Mesenchymal stem cell (in vitro differentiated cells and primary cell): ENCODE measurements at regions not wholly inside any gene's neighbourhood (a gene's known extent, or its start where the extent isn't known, plus 50 kb on each side); places are given as distances from the start of the nearest gene placed in this dataset.

ENCODE experiments used
- DNase-seq: peaks from one replicate; pipeline ENCODE4 v3.0.0-alpha.2; 2013
- H2AFZ ChIP-seq: one replicate; pipeline ENCODE4 v1.6.1; 2013; ENCODE audit warnings: low read depth, mild to moderate bottlenecking, control low read depth, inconsistent platforms, low read length, moderate library complexity
- H2AK5ac ChIP-seq: 2 replicates; pipeline ENCODE4 v1.6.1; 2013; ENCODE audit warnings: low read length, moderate library complexity, mild to moderate bottlenecking, inconsistent platforms; ENCODE audit not compliant: severe bottlenecking
- H2BK120ac ChIP-seq: one replicate; pipeline ENCODE4 v1.6.1; 2013; ENCODE audit warnings: low read depth, mild to moderate bottlenecking, inconsistent platforms, low read length, moderate library complexity
- H2BK12ac ChIP-seq, 2 experiments: one replicate each; pipeline ENCODE4 v1.6.1; 2013; ENCODE audit warnings: inconsistent platforms in 2 of 2, low read length in 2 of 2, mild to moderate bottlenecking in 2 of 2, moderate library complexity in 2 of 2, control low read depth in 1 of 2
- H2BK15ac ChIP-seq: one replicate; pipeline ENCODE4 v1.6.1; 2013; ENCODE audit warnings: mild to moderate bottlenecking, low read depth, inconsistent platforms; ENCODE audit not compliant: poor library complexity, severe bottlenecking
- H2BK5ac ChIP-seq: 2 replicates; pipeline ENCODE4 v1.6.1; 2013; ENCODE audit warnings: low read depth, mild to moderate bottlenecking, low read length, control low read depth, inconsistent platforms; ENCODE audit not compliant: poor library complexity, severe bottlenecking
- H3K14ac ChIP-seq, 2 experiments: one replicate each; pipeline ENCODE4 v1.6.1; 2013; ENCODE audit warnings: inconsistent platforms in 2 of 2, low read length in 2 of 2, control low read depth in 1 of 2, mild to moderate bottlenecking in 1 of 2, moderate library complexity in 1 of 2
- H3K18ac ChIP-seq, 2 experiments: one replicate each; pipeline ENCODE4 v1.6.1; 2013; ENCODE audit warnings: inconsistent platforms in 2 of 2, low read length in 2 of 2, control low read depth in 1 of 2, low read depth in 1 of 2, mild to moderate bottlenecking in 1 of 2
- H3K23ac ChIP-seq, 2 experiments: one replicate each; pipeline ENCODE4 v1.6.1; 2013; ENCODE audit warnings: inconsistent platforms in 2 of 2, low read length in 2 of 2, mild to moderate bottlenecking in 2 of 2, moderate library complexity in 2 of 2, control low read depth in 1 of 2
- H3K27ac ChIP-seq: 2 replicates; pipeline ENCODE4 v1.5.1; 2013; ENCODE audit warnings: mild to moderate bottlenecking, moderate library complexity, low read length, control low read depth, inconsistent platforms; ENCODE audit not compliant: poor library complexity, severe bottlenecking
- H3K27me3 ChIP-seq, 2 experiments: 2 replicates each; pipeline versions ENCODE4 v1.6.1 to v1.7.0; 2013; ENCODE audit warnings: low read length in 2 of 2, mild to moderate bottlenecking in 2 of 2, moderate library complexity in 2 of 2, control low read depth in 1 of 2, inconsistent platforms in 1 of 2; ENCODE audit not compliant: control insufficient read depth in 1 of 2, insufficient read depth in 1 of 2
- H3K36me3 ChIP-seq, 2 experiments: 2 replicates each; pipeline versions ENCODE4 v1.6.1 to v1.7.0; 2013; ENCODE audit warnings: low read length in 2 of 2, control low read depth in 1 of 2, inconsistent platforms in 1 of 2, low read depth in 1 of 2, mild to moderate bottlenecking in 1 of 2; ENCODE audit not compliant: insufficient read depth in 2 of 2, control insufficient read depth in 1 of 2
- H3K4ac ChIP-seq, 2 experiments: one replicate each; pipeline ENCODE4 v1.6.1; 2013; ENCODE audit warnings: inconsistent platforms in 2 of 2, low read length in 2 of 2, mild to moderate bottlenecking in 2 of 2, moderate library complexity in 2 of 2, control low read depth in 1 of 2, low read depth in 1 of 2
- H3K4me1 ChIP-seq: 2 replicates; pipeline ENCODE4 v1.6.1; 2013; ENCODE audit warnings: low read depth, low read length, control low read depth; ENCODE audit not compliant: control insufficient read depth, insufficient read depth
- H3K4me2 ChIP-seq: 2 replicates; pipeline ENCODE4 v1.6.1; 2013; ENCODE audit warnings: low read length, mild to moderate bottlenecking, inconsistent platforms; ENCODE audit not compliant: poor library complexity, severe bottlenecking
- H3K4me3 ChIP-seq, 2 experiments: 2 replicates each; pipeline versions ENCODE4 v1.5.1 to v1.7.0; 2013; ENCODE audit warnings: low read length in 2 of 2, mild to moderate bottlenecking in 2 of 2, control low read depth in 1 of 2, low read depth in 1 of 2; ENCODE audit not compliant: insufficient read depth in 1 of 2
- H3K79me1 ChIP-seq: replicated peaks from 2 replicates; pipeline ENCODE4 v1.6.1; 2013; ENCODE audit warnings: mild to moderate bottlenecking, control low read depth, low read length, inconsistent platforms; ENCODE audit not compliant: poor library complexity, severe bottlenecking
- H3K9ac ChIP-seq: 2 replicates; pipeline ENCODE4 v1.7.0; 2013; ENCODE audit warnings: mild to moderate bottlenecking, low read length, moderate library complexity
- H3K9me3 ChIP-seq: 2 replicates; pipeline ENCODE4 v1.7.0; 2013; ENCODE audit warnings: mild to moderate bottlenecking, low read length; ENCODE audit not compliant: control insufficient read depth
- H4K8ac ChIP-seq: one replicate; pipeline ENCODE4 v1.6.1; 2013; ENCODE audit warnings: inconsistent platforms, mild to moderate bottlenecking, low read length, moderate library complexity
- H4K91ac ChIP-seq: one replicate; pipeline ENCODE4 v1.6.1; 2013; ENCODE audit warnings: mild to moderate bottlenecking, low read length, inconsistent platforms
- WGBS: methylation state at CpG from one replicate; pipeline ENCODE4 v1.1.7; 2013; ENCODE audit warnings: mixed read lengths; 5-methylcytosine and 5-hydroxymethylcytosine counted together

- 45% methylated on average over 4 of the region's 5 CpGs for WGBS
- H2BK15ac ChIP-seq: no peak overlapping the region
- peaks cover 0 to 4% of the 10 kb centered on the region in 2 experiments for H3K27me3 ChIP-seq
- no peak overlapping the region for H3K4me2 ChIP-seq
- H2AK5ac ChIP-seq: no peak overlapping the region
- H2BK120ac ChIP-seq: no peak overlapping the region
- no peak overlapping the region for H2AFZ ChIP-seq
- DNase-seq: no peak
- no peaks in the 10 kb centered on the region for H3K9me3 ChIP-seq
- no peak overlapping the region for H2BK5ac ChIP-seq
- no peak overlapping the region for H3K18ac ChIP-seq
- H3K4me3 ChIP-seq: no peak overlapping the region
- no peaks in the 10 kb centered on the region for H3K36me3 ChIP-seq
- H3K4ac ChIP-seq: no peak overlapping the region
- H3K9ac ChIP-seq: no peak overlapping the region
- H2BK12ac ChIP-seq: no peak overlapping the region
- H4K91ac ChIP-seq: no peak overlapping the region
- H3K27ac ChIP-seq: no peak overlapping the region
- H4K8ac ChIP-seq: no peak overlapping the region
- no peaks in the 10 kb centered on the region for H3K4me1 ChIP-seq
- no peaks in the 10 kb centered on the region for H3K79me1 ChIP-seq
- no peak overlapping the region for H3K23ac ChIP-seq
- H3K14ac ChIP-seq: no peak overlapping the region
These were observed 333.1 kb upstream of the XYLT1 start for GRCh38 chr16:17803625-17804410.

DNA sequence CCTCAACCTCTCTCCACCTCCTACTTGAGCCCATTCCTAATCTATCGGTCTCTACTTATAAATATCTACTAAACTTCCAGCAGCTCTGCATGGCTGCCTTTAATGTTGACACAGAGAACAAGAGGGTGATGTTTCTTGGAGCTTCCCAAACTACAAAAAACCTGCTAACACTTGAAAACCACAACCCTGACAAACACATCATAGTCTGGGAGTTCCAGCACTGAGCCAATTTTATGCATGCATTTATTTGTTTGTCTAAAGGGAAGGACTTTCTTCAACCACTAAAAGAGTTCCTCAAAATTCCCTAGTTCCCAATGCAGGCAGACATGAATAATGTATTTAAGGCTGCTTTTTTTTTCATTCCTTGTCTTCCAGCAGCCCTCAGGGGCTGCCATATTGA is 331.8 kb upstream of the XYLT1 start:
- Histone ChIP-seq H3K27me3 (peaks cover 0 to 8% of the 10 kb centered on the region in 2 experiments), H3K23ac (no peak overlapping the region), H3K4me2 (no peak overlapping the region), H3K4me3 (no peak overlapping the region), H3K79me1 (no peaks in the 10 kb centered on the region), H3K27ac (no peak overlapping the region), H2BK12ac (no peak overlapping the region), H3K14ac (no peak overlapping the region), H3K4ac (no peak overlapping the region), H2BK15ac (no peak overlapping the region), H3K9me3 (no peaks in the 10 kb centered on the region), H2AK5ac (no peak overlapping the region), H4K91ac (no peak overlapping the region), H3K9ac (no peak overlapping the region), H3K18ac (no peak overlapping the region), H2AFZ (no peak overlapping the region), H2BK120ac (no peak overlapping the region), H4K8ac (no peak overlapping the region), H3K36me3 (no peaks in the 10 kb centered on the region), H2BK5ac (no peak overlapping the region), H3K4me1 (no peaks in the 10 kb centered on the region)
- 60% methylated on average over 1 of the region's 1 CpG for WGBS
- no peak for DNase-seq

GRCh38 chr16:17801068-17801467 is 330.3 kb upstream of the XYLT1 start:
- no peak overlapping the region for H3K27ac ChIP-seq
- H3K14ac ChIP-seq: no peak overlapping the region
- no peak overlapping the region for H2AK5ac ChIP-seq
- 57% methylated on average over 1 of the region's 1 CpG for WGBS
- H3K4me2 ChIP-seq: no peak overlapping the region
- peaks cover 0 to 8% of the 10 kb centered on the region in 2 experiments for H3K27me3 ChIP-seq
- no peak overlapping the region for H2BK5ac ChIP-seq
- H3K4me1 ChIP-seq: no peaks in the 10 kb centered on the region
- H3K4ac ChIP-seq: no peak overlapping the region
- DNase-seq: no peak
- H3K9ac ChIP-seq: no peak overlapping the region
- H2AFZ ChIP-seq: no peak overlapping the region
- no peak overlapping the region for H2BK12ac ChIP-seq
- no peak overlapping the region for H3K23ac ChIP-seq
- H4K91ac ChIP-seq: no peak overlapping the region
- no peaks in the 10 kb centered on the region for H3K9me3 ChIP-seq
- no peak overlapping the region for H4K8ac ChIP-seq
- H2BK15ac ChIP-seq: no peak overlapping the region
- H3K79me1 ChIP-seq: no peaks in the 10 kb centered on the region
- H3K36me3 ChIP-seq: no peaks in the 10 kb centered on the region
- H3K18ac ChIP-seq: no peak overlapping the region
- H2BK120ac ChIP-seq: no peak overlapping the region
- H3K4me3 ChIP-seq: no peak overlapping the region

- Histone ChIP-seq H2AFZ (no peak overlapping the region), H4K8ac (no peak overlapping the region), H3K27me3 (peaks cover 0 to 8% of the 10 kb centered on the region in 2 experiments), H2BK15ac (no peak overlapping the region), H3K79me1 (no peaks in the 10 kb centered on the region), H3K36me3 (no peaks in the 10 kb centered on the region), H3K9ac (no peak overlapping the region), H3K14ac (no peak overlapping the region), H3K23ac (no peak overlapping the region), H3K27ac (no peak overlapping the region), H3K4me3 (no peak overlapping the region), H3K4me1 (no peaks in the 10 kb centered on the region), H2BK12ac (no peak overlapping the region), H4K91ac (no peak overlapping the region), H2AK5ac (no peak overlapping the region), H3K4ac (no peak overlapping the region), H3K9me3 (no peaks in the 10 kb centered on the region), H2BK5ac (no peak overlapping the region), H3K4me2 (no peak overlapping the region), H3K18ac (no peak overlapping the region), H2BK120ac (no peak overlapping the region)
- no peak for DNase-seq
- 70% methylated on average over 3 of the region's 3 CpGs for WGBS
These were observed 328.0 kb upstream of the XYLT1 start for GRCh38 chr16:17798716-17799115.
